ENCODE measurements at regions not wholly inside any gene's neighbourhood (a gene's known extent, or its start where the extent isn't known, plus 50 kb on each side); places are given as distances from the start of the nearest gene placed in this dataset.

GRCh38 chr16:59590845-59591244, 856.7 kb upstream of the GOT2 start:
- Histone ChIP-seq H3K27me3 (ENCODE audit: control insufficient read depth in 1 of 2, insufficient read depth in 2 of 2, low read length in 2 of 2) (no peaks in the 10 kb centered on the region), H3K9me3 (ENCODE audit: low read length) (peaks cover 4% of the 10 kb centered on the region), H3K4me2 (ENCODE audit: low read depth, low read length) (no peak overlapping the region), H3K27ac (ENCODE audit: extremely low read length, insufficient read depth, low read length) (no peak overlapping the region), H3K9ac (ENCODE audit: insufficient read depth, low read depth, low read length) (no peak overlapping the region), H3K4me1 (ENCODE audit: insufficient read depth, low read length) (no peaks in the 10 kb centered on the region), H2AFZ (ENCODE audit: low read length) (no peak overlapping the region), H3K36me3 (replicated peaks in 1 of 2; ENCODE audit: control insufficient read depth in 1 of 2, insufficient read depth in 2 of 2, low read length in 2 of 2) (no peaks in the 10 kb centered on the region), H3K4me3 (replicated peaks in 1 of 3; ENCODE audit: insufficient read depth in 1 of 3, low read depth in 2 of 3, low read length in 3 of 3) (no peak overlapping the region), H3K79me2 (ENCODE audit: insufficient read depth, low read length) (no peaks in the 10 kb centered on the region), H4K20me1 (ENCODE audit: insufficient read depth, low read length) (no peaks in the 10 kb centered on the region)
- TF ChIP-seq SNRNP70 (IDR thresholded peaks at IDR 0.05; ENCODE audit: low read depth, low read length) (no peak), AKNA (CRISPR knock-in tag; IDR thresholded peaks at IDR 0.05; ENCODE audit: borderline replicate concordance) (no peak), ZNF775 (CRISPR knock-in tag; IDR thresholded peaks at IDR 0.05; ENCODE audit: borderline replicate concordance) (no peak), HOXA3 (CRISPR knock-in tag; IDR thresholded peaks at IDR 0.05) (no peak), ZNF570 (CRISPR knock-in tag; IDR thresholded peaks at IDR 0.05; ENCODE audit: borderline replicate concordance) (no peak)
- ATAC-seq = no peak
- intact Hi-C loops (cut with micrococcal nuclease; ENCODE audit: unreplicated experiment) = no loop called here
- no TSS peak for BruUV-seq (replicated peaks)
- in situ Hi-C loops (cut with HindIII; ENCODE audit: extremely low pct_ligation_motif_present, low pct_unique_long_range_greater_than_20kb) = no loop called here
- WGBS (ENCODE audit: low lambda C conversion rate) = 0% methylated on average over 4 of the region's 4 CpGs
- CTCF ChIA-PET (ENCODE audit: low intra/inter-chr PET ratio, low total read pairs) = no interaction called here
- no peak for FAIRE-seq
- POLR2A ChIA-PET = no interaction called here
- DNase-seq (ENCODE audit: low spot score) = no peak

All from HepG2 (cell line).